ENCODE measurements at regions not wholly inside any gene's neighbourhood (a gene's known extent, or its start where the extent isn't known, plus 50 kb on each side); places are given as distances from the start of the nearest gene placed in this dataset.

DNA sequence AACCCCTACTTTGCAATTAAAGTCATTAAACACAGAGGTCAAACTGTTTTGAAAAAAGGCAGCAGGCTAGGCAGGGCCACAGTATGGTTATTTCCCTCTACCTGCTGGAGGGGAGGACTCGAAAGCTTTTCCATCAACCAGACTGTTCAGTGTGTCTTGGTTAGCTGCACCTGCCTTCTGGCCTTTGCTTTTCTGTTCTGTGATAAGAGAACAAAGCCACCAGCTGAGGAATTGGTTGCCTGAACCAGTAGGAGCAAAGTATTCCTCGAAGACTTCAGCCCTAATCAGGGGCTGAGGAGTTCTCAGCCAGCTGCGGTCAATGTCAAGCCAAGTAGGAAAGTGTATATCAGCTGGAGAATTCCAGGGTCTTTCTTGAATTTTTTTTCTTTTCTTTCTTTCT is 132.5 kb downstream of the SOX2 start:
- Mint-ChIP-seq H3K4me3 (ENCODE audit: unreplicated experiment) (no peak overlapping the region), H3K4me1 (ENCODE audit: low read depth, unreplicated experiment) (peaks cover 16% of the 10 kb centered on the region), H3K27ac (ENCODE audit: unreplicated experiment) (no peak overlapping the region), H3K36me3 (ENCODE audit: insufficient read depth, unreplicated experiment) (no peaks in the 10 kb centered on the region), H3K27me3 (ENCODE audit: insufficient read depth, unreplicated experiment) (no peaks in the 10 kb centered on the region), H3K9me3 (ENCODE audit: unreplicated experiment) (no peaks in the 10 kb centered on the region)
- Histone ChIP-seq H3K36me3 (ENCODE audit: control insufficient read depth, insufficient read depth, low read length) (no peaks in the 10 kb centered on the region), H3K27me3 (replicated peaks; ENCODE audit: control insufficient read depth, insufficient read depth, low read length) (no peaks in the 10 kb centered on the region), H3K4me3 (ENCODE audit: low read depth, low read length) (no peak overlapping the region), H3K4me1 (peaks cover 14% of the 10 kb centered on the region), H3K9me3 (no peaks in the 10 kb centered on the region)
- ChIA-PET POLR2A (no interaction called here), CTCF (no interaction called here)
- no TSS peak for BruUV-seq (replicated peaks)
- intact Hi-C loops (cut with micrococcal nuclease; ENCODE audit: unreplicated experiment) = no loop called here
- DNase-seq = peak; percentile 23 to 37
- TF ChIP-seq, protein P1, sequence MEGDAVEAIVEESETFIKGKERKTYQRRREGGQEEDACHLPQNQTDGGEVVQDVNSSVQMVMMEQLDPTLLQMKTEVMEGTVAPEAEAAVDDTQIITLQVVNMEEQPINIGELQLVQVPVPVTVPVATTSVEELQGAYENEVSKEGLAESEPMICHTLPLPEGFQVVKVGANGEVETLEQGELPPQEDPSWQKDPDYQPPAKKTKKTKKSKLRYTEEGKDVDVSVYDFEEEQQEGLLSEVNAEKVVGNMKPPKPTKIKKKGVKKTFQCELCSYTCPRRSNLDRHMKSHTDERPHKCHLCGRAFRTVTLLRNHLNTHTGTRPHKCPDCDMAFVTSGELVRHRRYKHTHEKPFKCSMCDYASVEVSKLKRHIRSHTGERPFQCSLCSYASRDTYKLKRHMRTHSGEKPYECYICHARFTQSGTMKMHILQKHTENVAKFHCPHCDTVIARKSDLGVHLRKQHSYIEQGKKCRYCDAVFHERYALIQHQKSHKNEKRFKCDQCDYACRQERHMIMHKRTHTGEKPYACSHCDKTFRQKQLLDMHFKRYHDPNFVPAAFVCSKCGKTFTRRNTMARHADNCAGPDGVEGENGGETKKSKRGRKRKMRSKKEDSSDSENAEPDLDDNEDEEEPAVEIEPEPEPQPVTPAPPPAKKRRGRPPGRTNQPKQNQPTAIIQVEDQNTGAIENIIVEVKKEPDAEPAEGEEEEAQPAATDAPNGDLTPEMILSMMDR (IDR thresholded peaks at IDR 0.05; ENCODE audit: insufficient read depth in 1 of 2, low read depth in 1 of 2, low read length in 1 of 2, severe bottlenecking in 1 of 2, unreplicated experiment in 1 of 2) = no peak

GRCh38 chr3:181847276-181847675 is 135.6 kb downstream of the SOX2 start:
- Mint-ChIP-seq H3K27me3 (ENCODE audit: insufficient read depth, unreplicated experiment) (no peaks in the 10 kb centered on the region), H3K27ac (ENCODE audit: unreplicated experiment) (no peak overlapping the region), H3K4me3 (ENCODE audit: unreplicated experiment) (no peak overlapping the region), H3K4me1 (ENCODE audit: low read depth, unreplicated experiment) (peaks cover 21% of the 10 kb centered on the region), H3K9me3 (ENCODE audit: unreplicated experiment) (no peaks in the 10 kb centered on the region), H3K36me3 (ENCODE audit: insufficient read depth, unreplicated experiment) (peaks cover 6% of the 10 kb centered on the region)
- intact Hi-C loops (cut with micrococcal nuclease; ENCODE audit: unreplicated experiment) = no loop called here
- H3K4me3 ChIP-seq (ENCODE audit: low read depth, low read length) = no peak overlapping the region
- POLR2A ChIA-PET = no interaction called here
- CTCF ChIA-PET = no interaction called here
- peaks cover 30% of the 10 kb centered on the region for H3K4me1 ChIP-seq
- H3K27me3 ChIP-seq (replicated peaks; ENCODE audit: control insufficient read depth, insufficient read depth, low read length) = no peaks in the 10 kb centered on the region
- no peaks in the 10 kb centered on the region for H3K9me3 ChIP-seq
- no peak for DNase-seq
- TF ChIP-seq, protein P1 (IDR thresholded peaks at IDR 0.05; ENCODE audit: insufficient read depth in 1 of 2, low read depth in 1 of 2, low read length in 1 of 2, severe bottlenecking in 1 of 2, unreplicated experiment in 1 of 2) = no peak
- no TSS peak for BruUV-seq (replicated peaks)
- no peaks in the 10 kb centered on the region for H3K36me3 ChIP-seq (ENCODE audit: control insufficient read depth, insufficient read depth, low read length)

- Histone ChIP-seq H3K4me1 (peaks cover 26% of the 10 kb centered on the region), H3K4me3 (ENCODE audit: low read depth, low read length) (no peak overlapping the region), H3K27me3 (replicated peaks; ENCODE audit: control insufficient read depth, insufficient read depth, low read length) (no peaks in the 10 kb centered on the region), H3K9me3 (no peaks in the 10 kb centered on the region), H3K36me3 (ENCODE audit: control insufficient read depth, insufficient read depth, low read length) (no peaks in the 10 kb centered on the region)
- Mint-ChIP-seq H3K27ac (ENCODE audit: unreplicated experiment) (peak overlapping the region; percentile 87), H3K27me3 (ENCODE audit: insufficient read depth, unreplicated experiment) (no peaks in the 10 kb centered on the region), H3K9me3 (ENCODE audit: unreplicated experiment) (no peaks in the 10 kb centered on the region), H3K4me1 (ENCODE audit: low read depth, unreplicated experiment) (peaks cover 22% of the 10 kb centered on the region), H3K4me3 (ENCODE audit: unreplicated experiment) (peak overlapping the region; percentile 35), H3K36me3 (ENCODE audit: insufficient read depth, unreplicated experiment) (peaks cover 6% of the 10 kb centered on the region)
- BruUV-seq (replicated peaks) = no TSS peak
- TF ChIP-seq, protein P1 (IDR thresholded peaks at IDR 0.05; ENCODE audit: insufficient read depth in 1 of 2, low read depth in 1 of 2, low read length in 1 of 2, severe bottlenecking in 1 of 2, unreplicated experiment in 1 of 2) = no peak
- peak; percentile 61 to 69 for DNase-seq
- intact Hi-C loops (cut with micrococcal nuclease; ENCODE audit: unreplicated experiment) = loop anchor here (1.0 to 2.0 kb wide), 7 partner anchors 12 to 407 kb away; partner anchors contain the start of gene SOX2
- POLR2A ChIA-PET = no interaction called here
- CTCF ChIA-PET = interaction anchor here (0.6 to 1.6 kb wide), 3 partner anchors 329 to 941 kb away, joined by 3 to 5 read pairs (median 4); no protein-coding TSS in a partner anchor
Measured at GRCh38 chr3:181851063-181851462, 139.3 kb downstream of the SOX2 start.
